ENCODE measurements at regions not wholly inside any gene's neighbourhood (a gene's known extent, or its start where the extent isn't known, plus 50 kb on each side); places are given as distances from the start of the nearest gene placed in this dataset.

- TF ChIP-seq CTCF (IDR thresholded peaks at IDR 0.05; ENCODE audit: extremely low read depth in 1 of 2, insufficient read depth in 1 of 2, low read depth in 1 of 2, low read length in 2 of 2) (no peak), MYC (IDR thresholded peaks at IDR 0.05; ENCODE audit: low read depth, low read length) (no peak), POLR2AphosphoS5 (IDR thresholded peaks at IDR 0.05; ENCODE audit: insufficient read depth, low read depth, low read length) (no peak)
These were observed 82.5 kb upstream of the SERPINE2 start for GRCh38 chr2:224121406-224122067.

All from endothelial cell of umbilical vein (primary cell).